Progenitor cell of endocrine pancreas (in vitro differentiated cells): ENCODE measurements at regions not wholly inside any gene's neighbourhood (a gene's known extent, or its start where the extent isn't known, plus 50 kb on each side); places are given as distances from the start of the nearest gene placed in this dataset.
A peak's percentile ranks its signal among the peaks of the same experiment; 100 is the strongest.

Source experiments
- DNase-seq: peaks from one replicate; pipeline ENCODE4 v3.0.0; 2021; ENCODE audit warnings: low spot score; ENCODE audit not compliant: unreplicated experiment
- H3K27ac Mint-ChIP-seq: 2 replicates; pipeline ENCODE4 v1.8.0; 2021; ENCODE audit warnings: mild to moderate bottlenecking, moderate library complexity, mixed read lengths
- H3K27me3 Mint-ChIP-seq: 2 replicates; pipeline ENCODE4 v1.8.0; 2021; ENCODE audit warnings: mixed read lengths
- H3K36me3 Mint-ChIP-seq: 2 replicates; pipeline ENCODE4 v1.8.0; 2022; ENCODE audit warnings: mixed read lengths; ENCODE audit not compliant: insufficient read depth
- H3K4me1 Mint-ChIP-seq: 2 replicates; pipeline ENCODE4 v1.8.0; 2021; ENCODE audit warnings: low read depth, mixed read lengths
- H3K4me3 Mint-ChIP-seq: 2 replicates; pipeline ENCODE4 v1.8.0; 2021; ENCODE audit warnings: low read depth, mild to moderate bottlenecking, moderate library complexity, mixed read lengths
- H3K9me3 Mint-ChIP-seq: 2 replicates; pipeline ENCODE4 v1.8.0; 2021; ENCODE audit warnings: low read depth, mixed read lengths
- TF ChIP-seq, protein P1 (sequence below): fragments of 200-600 bp; sonication (generic); IDR thresholded peaks from one replicate; pipeline ENCODE4 v1.5.0; 2021; ENCODE audit warnings: antibody characterized with exemption, mild to moderate bottlenecking; ENCODE audit not compliant: unreplicated experiment

GRCh38 chr4:19776021-19776459 lies 475.7 kb upstream of the SLIT2 start:
- H3K36me3 Mint-ChIP-seq: no peaks in the 10 kb centered on the region
- H3K27ac Mint-ChIP-seq: no peak overlapping the region
- H3K9me3 Mint-ChIP-seq: no peaks in the 10 kb centered on the region
- no peak for DNase-seq
- H3K27me3 Mint-ChIP-seq: no peaks in the 10 kb centered on the region
- no peak overlapping the region for H3K4me3 Mint-ChIP-seq
- H3K4me1 Mint-ChIP-seq: peaks cover 1% of the 10 kb centered on the region
- TF ChIP-seq, protein P1, sequence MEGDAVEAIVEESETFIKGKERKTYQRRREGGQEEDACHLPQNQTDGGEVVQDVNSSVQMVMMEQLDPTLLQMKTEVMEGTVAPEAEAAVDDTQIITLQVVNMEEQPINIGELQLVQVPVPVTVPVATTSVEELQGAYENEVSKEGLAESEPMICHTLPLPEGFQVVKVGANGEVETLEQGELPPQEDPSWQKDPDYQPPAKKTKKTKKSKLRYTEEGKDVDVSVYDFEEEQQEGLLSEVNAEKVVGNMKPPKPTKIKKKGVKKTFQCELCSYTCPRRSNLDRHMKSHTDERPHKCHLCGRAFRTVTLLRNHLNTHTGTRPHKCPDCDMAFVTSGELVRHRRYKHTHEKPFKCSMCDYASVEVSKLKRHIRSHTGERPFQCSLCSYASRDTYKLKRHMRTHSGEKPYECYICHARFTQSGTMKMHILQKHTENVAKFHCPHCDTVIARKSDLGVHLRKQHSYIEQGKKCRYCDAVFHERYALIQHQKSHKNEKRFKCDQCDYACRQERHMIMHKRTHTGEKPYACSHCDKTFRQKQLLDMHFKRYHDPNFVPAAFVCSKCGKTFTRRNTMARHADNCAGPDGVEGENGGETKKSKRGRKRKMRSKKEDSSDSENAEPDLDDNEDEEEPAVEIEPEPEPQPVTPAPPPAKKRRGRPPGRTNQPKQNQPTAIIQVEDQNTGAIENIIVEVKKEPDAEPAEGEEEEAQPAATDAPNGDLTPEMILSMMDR: no peak

DNA sequence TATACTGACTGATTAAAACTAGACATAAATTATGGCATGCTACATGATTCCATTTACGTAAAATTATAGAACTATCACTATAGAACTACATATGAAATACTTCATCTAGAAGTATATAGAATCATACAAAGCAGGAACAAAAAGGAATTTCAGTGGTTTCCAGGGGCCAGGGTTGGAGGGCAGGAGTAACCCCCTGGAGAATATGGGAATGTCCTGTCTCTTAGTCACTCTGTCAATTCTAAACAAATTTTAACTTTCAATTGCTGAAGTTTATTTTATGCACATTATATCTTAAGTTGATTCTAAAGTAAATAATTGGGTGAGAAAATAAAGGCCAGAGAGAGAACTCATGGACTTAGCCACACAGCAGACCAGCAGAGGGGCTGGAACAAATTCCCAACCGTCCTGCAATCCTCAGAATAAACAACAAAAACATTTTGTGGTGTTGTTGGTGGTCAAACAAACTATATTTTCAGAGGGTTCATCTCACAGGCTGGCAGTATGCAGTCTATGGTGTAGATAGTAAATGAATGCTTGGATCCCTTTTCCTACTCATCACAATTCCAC lies 476.9 kb upstream of the SLIT2 start:
- TF ChIP-seq, protein P1: no peak
- H3K4me1 Mint-ChIP-seq: peaks cover 1% of the 10 kb centered on the region

DNA sequence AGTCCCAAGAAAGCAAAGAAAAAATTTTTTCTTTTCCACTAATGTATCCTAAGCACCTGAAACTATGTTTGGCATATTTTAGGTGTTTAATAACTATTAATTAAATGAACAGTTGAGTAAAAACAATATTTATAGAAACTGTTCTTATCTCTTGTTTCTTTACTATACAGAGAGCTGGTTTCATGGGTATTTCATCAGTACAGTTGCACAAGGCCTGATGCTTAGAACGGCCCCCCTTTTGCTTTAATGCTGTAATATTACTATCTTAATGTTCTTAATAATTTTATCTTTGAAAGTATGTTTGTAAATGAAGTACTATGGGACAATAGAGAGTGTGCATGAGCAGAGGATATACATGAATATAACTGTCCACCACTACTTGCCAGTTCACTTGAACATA lies 479.1 kb upstream of the SLIT2 start:
- Mint-ChIP-seq H3K4me1 (no peaks in the 10 kb centered on the region), H3K4me3 (no peak overlapping the region), H3K36me3 (no peaks in the 10 kb centered on the region), H3K27me3 (no peaks in the 10 kb centered on the region), H3K9me3 (no peaks in the 10 kb centered on the region), H3K27ac (no peak overlapping the region)
- TF ChIP-seq, protein P1: no peak
- no peak for DNase-seq

More for the DNA sequence above, 476.9 kb upstream of the SLIT2 start:
- Mint-ChIP-seq H3K4me3 (no peak overlapping the region), H3K27ac (no peak overlapping the region), H3K27me3 (no peaks in the 10 kb centered on the region), H3K36me3 (no peaks in the 10 kb centered on the region), H3K9me3 (no peaks in the 10 kb centered on the region)
- DNase-seq: no peak

- Mint-ChIP-seq H3K4me3 (no peak overlapping the region), H3K4me1 (peaks cover 15% of the 10 kb centered on the region), H3K27me3 (no peaks in the 10 kb centered on the region), H3K36me3 (no peaks in the 10 kb centered on the region), H3K27ac (no peak overlapping the region), H3K9me3 (no peaks in the 10 kb centered on the region)
- TF ChIP-seq, protein P1: no peak
- no peak for DNase-seq
These were observed 495.0 kb upstream of the SLIT2 start for GRCh38 chr4:19756661-19757060.

DNA sequence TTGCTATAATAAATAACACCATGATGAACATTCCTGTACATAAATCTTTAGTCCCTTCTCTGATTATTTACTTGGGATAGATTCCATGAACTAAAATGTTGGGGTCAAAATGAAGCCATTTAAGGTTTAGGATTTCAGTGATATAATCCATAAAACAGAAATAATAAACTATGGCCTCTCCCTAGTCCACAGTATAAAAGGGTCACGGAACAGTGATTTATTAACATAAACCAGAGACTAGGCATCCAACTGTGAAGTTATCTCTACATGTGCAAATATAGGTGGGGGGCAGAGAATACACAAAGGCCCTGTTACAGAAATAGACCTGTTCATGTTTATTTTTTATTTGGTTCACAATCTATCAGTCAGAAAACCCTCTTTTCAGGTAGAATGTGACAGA lies 499.1 kb upstream of the SLIT2 start:
- Mint-ChIP-seq H3K27ac (peak overlapping the region; percentile 11), H3K4me3 (no peak overlapping the region), H3K36me3 (no peaks in the 10 kb centered on the region), H3K4me1 (peaks cover 31% of the 10 kb centered on the region), H3K9me3 (no peaks in the 10 kb centered on the region), H3K27me3 (no peaks in the 10 kb centered on the region)
- TF ChIP-seq, protein P1: no peak
- DNase-seq: no peak
